Upper lobe of right lung (tissue), 1 donor: ENCODE measurements at regions not wholly inside any gene's neighbourhood (a gene's known extent, or its start where the extent isn't known, plus 50 kb on each side); places are given as distances from the start of the nearest gene placed in this dataset.
A peak's percentile ranks its signal among the peaks of the same experiment; 100 is the strongest.

Source experiments
- ATAC-seq: fragments of 200-7000 bp; cut with Tn5 transposase; one replicate; pipeline ENCODE4 v1.9.1; 2020; ENCODE audit warnings: mild to moderate bottlenecking, moderate library complexity
- DNase-seq: peaks from one replicate; pipeline ENCODE4 v3.0.0-alpha.2; 2020
- H3K27ac ChIP-seq: fragments of 200-600 bp; one replicate; pipeline ENCODE4 v1.8.0; 2022
- H3K27me3 ChIP-seq: fragments of 200-600 bp; one replicate; pipeline ENCODE4 v1.8.0; 2022; ENCODE audit warnings: mild to moderate bottlenecking
- H3K36me3 ChIP-seq: fragments of 200-600 bp; one replicate; pipeline ENCODE4 v1.8.0; 2022
- H3K4me1 ChIP-seq: fragments of 200-600 bp; one replicate; pipeline ENCODE4 v1.8.0; 2022
- H3K4me3 ChIP-seq: fragments of 200-600 bp; one replicate; pipeline ENCODE4 v1.8.0; 2022; ENCODE audit warnings: mild to moderate bottlenecking
- H3K9me3 ChIP-seq: fragments of 200-600 bp; one replicate; pipeline ENCODE4 v1.8.0; 2022
- CTCF ChIP-seq: fragments of 200-600 bp; IDR thresholded peaks from one replicate; pipeline ENCODE4 v1.8.0; 2022; ENCODE audit warnings: antibody characterized with exemption
- intact Hi-C: fragments of 100-400 bp; cut with DNase I; formaldehyde crosslinking; loops from one replicate; pipeline ENCODE4 v1.11.0; 2022
- donor health status: DM: no; HTN: yes; CAD: no; lungs with severe emphysema.

GRCh38 chr22:48639021-48639795 lies 1188.5 kb downstream of the BRD1 start:
- intact Hi-C loops = no loop called here
- Histone ChIP-seq H3K4me3 (no peak overlapping the region), H3K27me3 (no peaks in the 10 kb centered on the region), H3K9me3 (no peaks in the 10 kb centered on the region), H3K36me3 (no peaks in the 10 kb centered on the region), H3K27ac (no peak overlapping the region), H3K4me1 (no peaks in the 10 kb centered on the region)
- DNase-seq = no peak
- ATAC-seq = no peak
- TF ChIP-seq CTCF = no peak

GRCh38 chr22:48637231-48637630 lies 1190.4 kb downstream of the BRD1 start:
- ATAC-seq (no peak), DNase-seq (no peak)
- Histone ChIP-seq H3K4me1 (no peaks in the 10 kb centered on the region), H3K36me3 (no peaks in the 10 kb centered on the region), H3K27ac (no peak overlapping the region), H3K9me3 (no peaks in the 10 kb centered on the region), H3K27me3 (no peaks in the 10 kb centered on the region), H3K4me3 (no peak overlapping the region)
- intact Hi-C loops = no loop called here
- no peak for TF ChIP-seq CTCF

- Histone ChIP-seq H3K9me3 (no peaks in the 10 kb centered on the region), H3K27ac (no peak overlapping the region), H3K36me3 (no peaks in the 10 kb centered on the region), H3K4me3 (no peak overlapping the region), H3K4me1 (no peaks in the 10 kb centered on the region), H3K27me3 (no peaks in the 10 kb centered on the region)
- no peak for DNase-seq
- no peak for TF ChIP-seq CTCF
- ATAC-seq = no peak
- intact Hi-C loops = no loop called here
These were observed 1190.9 kb downstream of the BRD1 start for GRCh38 chr22:48636746-48637145.

GRCh38 chr22:48635816-48636215 lies 1191.9 kb downstream of the BRD1 start:
- no peak overlapping the region for H3K27ac ChIP-seq
- TF ChIP-seq CTCF = no peak
- no peaks in the 10 kb centered on the region for H3K27me3 ChIP-seq
- no peaks in the 10 kb centered on the region for H3K4me1 ChIP-seq
- ATAC-seq (peak; percentile 43), DNase-seq (peak; percentile 73)
- H3K9me3 ChIP-seq = no peaks in the 10 kb centered on the region
- intact Hi-C loops = no loop called here
- no peaks in the 10 kb centered on the region for H3K36me3 ChIP-seq
- H3K4me3 ChIP-seq = no peak overlapping the region

GRCh38 chr22:48635031-48635430 lies 1192.6 kb downstream of the BRD1 start:
- no peak for TF ChIP-seq CTCF
- Histone ChIP-seq H3K4me3 (no peak overlapping the region), H3K27ac (no peak overlapping the region), H3K27me3 (no peaks in the 10 kb centered on the region), H3K4me1 (no peaks in the 10 kb centered on the region), H3K9me3 (no peaks in the 10 kb centered on the region), H3K36me3 (no peaks in the 10 kb centered on the region)
- intact Hi-C loops = no loop called here
- ATAC-seq (no peak), DNase-seq (no peak)
